WTC11 (cell line): ENCODE measurements at regions not wholly inside any gene's neighbourhood (a gene's known extent, or its start where the extent isn't known, plus 50 kb on each side); places are given as distances from the start of the nearest gene placed in this dataset.

ENCODE experiments used
- ATAC-seq: fragments of 200-7000 bp; cut with Tn5 transposase; 2 replicates; pipeline ENCODE4 v1.10.0; 2021; ENCODE audit warnings: mild to moderate bottlenecking, moderate library complexity
- CTCF ChIA-PET: fragments of 300-600 bp; sonication (Branson Sonifier 250); formaldehyde crosslinking; loops from one replicate; lab custom pipeline; 2021; ENCODE audit warnings: antibody characterized with exemption; lab: Charles Lee
- POLR2A ChIA-PET: fragments of 350-600 bp; sonication (Branson Sonifier 250); formaldehyde crosslinking; loops from one replicate; lab custom pipeline; 2021; ENCODE audit warnings: antibody characterized with exemption; lab: Charles Lee
- DNase-seq: peaks from one replicate; pipeline ENCODE4 v3.0.0; 2021; ENCODE audit warnings: low spot score
- H3K27ac Mint-ChIP-seq: 2 replicates; pipeline ENCODE4 v1.8.0; 2021; ENCODE audit warnings: mixed read lengths
- H3K27me3 Mint-ChIP-seq: 2 replicates; pipeline ENCODE4 v1.8.0; 2021; ENCODE audit warnings: low read depth, mild to moderate bottlenecking, moderate library complexity, mixed read lengths
- H3K36me3 Mint-ChIP-seq: 2 replicates; pipeline ENCODE4 v1.8.0; 2021; ENCODE audit warnings: mixed read lengths
- H3K4me1 Mint-ChIP-seq: 2 replicates; pipeline ENCODE4 v1.8.0; 2022; ENCODE audit warnings: mixed read lengths
- H3K4me3 Mint-ChIP-seq: 2 replicates; pipeline ENCODE4 v1.8.0; 2021; ENCODE audit warnings: mild to moderate bottlenecking, moderate library complexity, mixed read lengths
- H3K9me3 Mint-ChIP-seq: 2 replicates; pipeline ENCODE4 v1.8.0; 2021; ENCODE audit warnings: mixed read lengths
- FOXJ3 ChIP-seq: sonication (generic); formaldehyde crosslinking; IDR thresholded peaks from 2 replicates; pipeline ENCODE4 v1.9.0; 2021; ENCODE audit warnings: missing genetic modification reagents, mild to moderate bottlenecking, borderline replicate concordance
- GABPB1 ChIP-seq: sonication (generic); formaldehyde crosslinking; IDR thresholded peaks from 2 replicates; pipeline ENCODE4 v1.8.1; 2023; ENCODE audit warnings: mild to moderate bottlenecking, missing genetic modification reagents
- GTF2I ChIP-seq: fragments of 250-450 bp; sonication (Bioruptor Pico); conservative IDR thresholded peaks from 2 replicates; pipeline ENCODE4 v1.4.0; 2021; ENCODE audit warnings: mild to moderate bottlenecking
- MXD4 ChIP-seq: fragments of 250-450 bp; sonication (Bioruptor Pico); IDR thresholded peaks from 2 replicates; pipeline ENCODE4 v1.8.0; 2021; ENCODE audit warnings: mild to moderate bottlenecking, moderate library complexity, borderline replicate concordance
- NFE2L1 ChIP-seq: sonication (generic); formaldehyde crosslinking; IDR thresholded peaks from 2 replicates; pipeline ENCODE4 v1.8.1; 2023; ENCODE audit warnings: missing genetic modification reagents
- TEAD4 ChIP-seq: sonication (generic); formaldehyde crosslinking; IDR thresholded peaks from 2 replicates; pipeline ENCODE4 v1.8.0; 2022; ENCODE audit warnings: mild to moderate bottlenecking, missing genetic modification reagents
- ZNF138 ChIP-seq: sonication (generic); formaldehyde crosslinking; conservative IDR thresholded peaks from 2 replicates; pipeline ENCODE4 v1.8.1; 2022; ENCODE audit warnings: mild to moderate bottlenecking, moderate library complexity, missing genetic modification reagents
- ZNF317 ChIP-seq: sonication (generic); formaldehyde crosslinking; IDR thresholded peaks from 2 replicates; pipeline ENCODE4 v1.8.1; 2023; ENCODE audit warnings: low read depth, mild to moderate bottlenecking, moderate library complexity, missing genetic modification reagents, borderline replicate concordance
- TF ChIP-seq, protein P1 (sequence below): sonication (generic); formaldehyde crosslinking; IDR thresholded peaks from 2 replicates; pipeline ENCODE4 v1.8.1; 2023; ENCODE audit warnings: mild to moderate bottlenecking, moderate library complexity, missing genetic modification reagents
- TF ChIP-seq, protein P2 (sequence below): sonication (generic); formaldehyde crosslinking; IDR thresholded peaks from 2 replicates; pipeline ENCODE4 v1.8.0; 2023; ENCODE audit warnings: missing genetic modification reagents, mild to moderate bottlenecking, borderline replicate concordance
- TF ChIP-seq, protein P3 (sequence below): sonication (generic); formaldehyde crosslinking; IDR thresholded peaks from 2 replicates; pipeline ENCODE4 v1.8.1; 2022; ENCODE audit warnings: low read depth, missing genetic modification reagents, borderline replicate concordance
- TF ChIP-seq, protein P4 (sequence below): sonication (generic); formaldehyde crosslinking; IDR thresholded peaks from 2 replicates; pipeline ENCODE4 v1.8.0; 2022; ENCODE audit warnings: mild to moderate bottlenecking, missing genetic modification reagents
- TF ChIP-seq, protein P5 (sequence below): sonication (generic); formaldehyde crosslinking; IDR thresholded peaks from 2 replicates; pipeline ENCODE4 v1.8.1; 2023; ENCODE audit warnings: mild to moderate bottlenecking, missing genetic modification reagents, moderate library complexity
- TF ChIP-seq, protein P6 (sequence below): sonication (generic); formaldehyde crosslinking; conservative IDR thresholded peaks from 2 replicates; pipeline ENCODE4 v1.8.1; 2022; ENCODE audit warnings: mild to moderate bottlenecking, missing genetic modification reagents
- TF ChIP-seq, protein P7 (sequence below): sonication (generic); formaldehyde crosslinking; IDR thresholded peaks from 2 replicates; pipeline ENCODE4 v1.8.1; 2022; ENCODE audit warnings: mild to moderate bottlenecking, missing genetic modification reagents, moderate library complexity, borderline replicate concordance
- TF ChIP-seq, protein P8 (sequence below): fragments of 250-450 bp; sonication (Bioruptor Pico); conservative IDR thresholded peaks from 2 replicates; pipeline ENCODE4 v1.9.0; 2021; ENCODE audit warnings: mild to moderate bottlenecking
- TF ChIP-seq, protein P9 (sequence below): fragments of 250-450 bp; sonication (Bioruptor Pico); IDR thresholded peaks from 2 replicates; pipeline ENCODE4 v1.8.0; 2021; ENCODE audit warnings: mild to moderate bottlenecking
- TF ChIP-seq, protein P10 (sequence below): fragments of 250-450 bp; sonication (Bioruptor Pico); IDR thresholded peaks from 2 replicates; pipeline ENCODE4 v1.9.0; 2021; ENCODE audit warnings: moderate library complexity, mild to moderate bottlenecking, inconsistent platforms, borderline replicate concordance

DNA sequence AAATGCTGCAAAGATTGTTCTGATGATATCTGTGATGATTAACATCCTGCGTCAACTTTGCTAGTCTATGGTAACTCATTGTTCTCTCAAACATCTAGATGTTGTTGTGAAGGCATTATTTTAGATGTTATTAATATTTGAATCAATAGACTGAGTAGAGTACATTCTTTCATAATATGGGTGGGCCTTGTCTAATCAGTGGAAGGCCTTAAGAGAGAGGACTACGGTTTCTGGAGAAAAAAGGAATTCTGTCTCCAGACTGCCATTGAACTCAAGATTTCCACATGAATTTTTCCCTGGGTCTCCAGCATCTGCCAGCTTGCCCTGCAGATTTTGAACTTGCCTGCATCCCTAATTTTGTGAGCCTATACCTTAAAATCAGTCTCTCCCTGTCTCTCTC is 2381.1 kb upstream of the AGA start:
- ATAC-seq (no peak), DNase-seq (no peak)
- peaks cover 4% of the 10 kb centered on the region for H3K9me3 Mint-ChIP-seq
- ChIA-PET POLR2A (no interaction called here), CTCF (no interaction called here)
- H3K4me3 Mint-ChIP-seq: no peak overlapping the region
- TF ChIP-seq NFE2L1 (CRISPR knock-in tag) (no peak), GTF2I (CRISPR knock-in tag) (no peak)
- TF ChIP-seq, protein P1, sequence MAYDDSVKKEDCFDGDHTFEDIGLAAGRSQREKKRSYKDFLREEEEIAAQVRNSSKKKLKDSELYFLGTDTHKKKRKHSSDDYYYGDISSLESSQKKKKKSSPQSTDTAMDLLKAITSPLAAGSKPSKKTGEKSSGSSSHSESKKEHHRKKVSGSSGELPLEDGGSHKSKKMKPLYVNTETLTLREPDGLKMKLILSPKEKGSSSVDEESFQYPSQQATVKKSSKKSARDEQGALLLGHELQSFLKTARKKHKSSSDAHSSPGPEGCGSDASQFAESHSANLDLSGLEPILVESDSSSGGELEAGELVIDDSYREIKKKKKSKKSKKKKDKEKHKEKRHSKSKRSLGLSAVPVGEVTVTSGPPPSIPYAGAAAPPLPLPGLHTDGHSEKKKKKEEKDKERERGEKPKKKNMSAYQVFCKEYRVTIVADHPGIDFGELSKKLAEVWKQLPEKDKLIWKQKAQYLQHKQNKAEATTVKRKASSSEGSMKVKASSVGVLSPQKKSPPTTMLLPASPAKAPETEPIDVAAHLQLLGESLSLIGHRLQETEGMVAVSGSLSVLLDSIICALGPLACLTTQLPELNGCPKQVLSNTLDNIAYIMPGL: no peak
- TF ChIP-seq, protein P2, sequence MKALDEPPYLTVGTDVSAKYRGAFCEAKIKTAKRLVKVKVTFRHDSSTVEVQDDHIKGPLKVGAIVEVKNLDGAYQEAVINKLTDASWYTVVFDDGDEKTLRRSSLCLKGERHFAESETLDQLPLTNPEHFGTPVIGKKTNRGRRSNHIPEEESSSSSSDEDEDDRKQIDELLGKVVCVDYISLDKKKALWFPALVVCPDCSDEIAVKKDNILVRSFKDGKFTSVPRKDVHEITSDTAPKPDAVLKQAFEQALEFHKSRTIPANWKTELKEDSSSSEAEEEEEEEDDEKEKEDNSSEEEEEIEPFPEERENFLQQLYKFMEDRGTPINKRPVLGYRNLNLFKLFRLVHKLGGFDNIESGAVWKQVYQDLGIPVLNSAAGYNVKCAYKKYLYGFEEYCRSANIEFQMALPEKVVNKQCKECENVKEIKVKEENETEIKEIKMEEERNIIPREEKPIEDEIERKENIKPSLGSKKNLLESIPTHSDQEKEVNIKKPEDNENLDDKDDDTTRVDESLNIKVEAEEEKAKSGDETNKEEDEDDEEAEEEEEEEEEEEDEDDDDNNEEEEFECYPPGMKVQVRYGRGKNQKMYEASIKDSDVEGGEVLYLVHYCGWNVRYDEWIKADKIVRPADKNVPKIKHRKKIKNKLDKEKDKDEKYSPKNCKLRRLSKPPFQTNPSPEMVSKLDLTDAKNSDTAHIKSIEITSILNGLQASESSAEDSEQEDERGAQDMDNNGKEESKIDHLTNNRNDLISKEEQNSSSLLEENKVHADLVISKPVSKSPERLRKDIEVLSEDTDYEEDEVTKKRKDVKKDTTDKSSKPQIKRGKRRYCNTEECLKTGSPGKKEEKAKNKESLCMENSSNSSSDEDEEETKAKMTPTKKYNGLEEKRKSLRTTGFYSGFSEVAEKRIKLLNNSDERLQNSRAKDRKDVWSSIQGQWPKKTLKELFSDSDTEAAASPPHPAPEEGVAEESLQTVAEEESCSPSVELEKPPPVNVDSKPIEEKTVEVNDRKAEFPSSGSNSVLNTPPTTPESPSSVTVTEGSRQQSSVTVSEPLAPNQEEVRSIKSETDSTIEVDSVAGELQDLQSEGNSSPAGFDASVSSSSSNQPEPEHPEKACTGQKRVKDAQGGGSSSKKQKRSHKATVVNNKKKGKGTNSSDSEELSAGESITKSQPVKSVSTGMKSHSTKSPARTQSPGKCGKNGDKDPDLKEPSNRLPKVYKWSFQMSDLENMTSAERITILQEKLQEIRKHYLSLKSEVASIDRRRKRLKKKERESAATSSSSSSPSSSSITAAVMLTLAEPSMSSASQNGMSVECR (CRISPR knock-in tag): no peak
- H3K4me1 Mint-ChIP-seq: no peaks in the 10 kb centered on the region
- H3K27ac Mint-ChIP-seq: no peak overlapping the region
- H3K36me3 Mint-ChIP-seq: no peaks in the 10 kb centered on the region
- H3K27me3 Mint-ChIP-seq: no peaks in the 10 kb centered on the region

DNA sequence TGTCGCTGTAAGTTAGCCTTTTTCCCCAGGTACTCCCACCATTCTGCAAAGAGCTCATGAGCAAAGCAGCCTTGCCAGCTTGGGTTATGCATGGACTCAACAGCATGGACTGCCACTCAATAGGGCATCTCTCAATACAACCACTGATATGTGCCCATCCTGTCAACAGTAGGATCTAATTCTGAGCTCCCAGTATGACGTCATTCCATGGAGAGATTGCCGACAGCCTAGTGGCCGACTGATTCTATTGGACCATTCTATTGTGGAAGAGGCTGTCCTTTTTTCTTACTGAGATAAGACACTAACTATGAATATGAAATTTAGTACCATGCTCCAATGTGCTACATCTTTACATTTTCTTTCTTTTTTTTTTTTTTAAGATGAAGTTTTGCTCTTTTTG is 2389.0 kb upstream of the AGA start:
- Mint-ChIP-seq H3K4me3 (no peak overlapping the region), H3K4me1 (no peaks in the 10 kb centered on the region), H3K27ac (no peak overlapping the region), H3K27me3 (no peaks in the 10 kb centered on the region), H3K9me3 (peaks cover 9% of the 10 kb centered on the region), H3K36me3 (no peaks in the 10 kb centered on the region)
- ChIA-PET POLR2A (no interaction called here), CTCF (no interaction called here)
- ATAC-seq: no peak
- no peak for DNase-seq
- TF ChIP-seq, protein P3, sequence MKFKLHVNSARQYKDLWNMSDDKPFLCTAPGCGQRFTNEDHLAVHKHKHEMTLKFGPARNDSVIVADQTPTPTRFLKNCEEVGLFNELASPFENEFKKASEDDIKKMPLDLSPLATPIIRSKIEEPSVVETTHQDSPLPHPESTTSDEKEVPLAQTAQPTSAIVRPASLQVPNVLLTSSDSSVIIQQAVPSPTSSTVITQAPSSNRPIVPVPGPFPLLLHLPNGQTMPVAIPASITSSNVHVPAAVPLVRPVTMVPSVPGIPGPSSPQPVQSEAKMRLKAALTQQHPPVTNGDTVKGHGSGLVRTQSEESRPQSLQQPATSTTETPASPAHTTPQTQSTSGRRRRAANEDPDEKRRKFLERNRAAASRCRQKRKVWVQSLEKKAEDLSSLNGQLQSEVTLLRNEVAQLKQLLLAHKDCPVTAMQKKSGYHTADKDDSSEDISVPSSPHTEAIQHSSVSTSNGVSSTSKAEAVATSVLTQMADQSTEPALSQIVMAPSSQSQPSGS (CRISPR knock-in tag): no peak
- TF ChIP-seq GABPB1 (CRISPR knock-in tag): no peak
- TF ChIP-seq TEAD4 (CRISPR knock-in tag): no peak
- no peak for TF ChIP-seq ZNF138 (CRISPR knock-in tag)
- TF ChIP-seq, protein P4, sequence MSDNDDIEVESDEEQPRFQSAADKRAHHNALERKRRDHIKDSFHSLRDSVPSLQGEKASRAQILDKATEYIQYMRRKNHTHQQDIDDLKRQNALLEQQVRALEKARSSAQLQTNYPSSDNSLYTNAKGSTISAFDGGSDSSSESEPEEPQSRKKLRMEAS (CRISPR knock-in tag): no peak
- no peak for TF ChIP-seq FOXJ3
- TF ChIP-seq, protein P5, sequence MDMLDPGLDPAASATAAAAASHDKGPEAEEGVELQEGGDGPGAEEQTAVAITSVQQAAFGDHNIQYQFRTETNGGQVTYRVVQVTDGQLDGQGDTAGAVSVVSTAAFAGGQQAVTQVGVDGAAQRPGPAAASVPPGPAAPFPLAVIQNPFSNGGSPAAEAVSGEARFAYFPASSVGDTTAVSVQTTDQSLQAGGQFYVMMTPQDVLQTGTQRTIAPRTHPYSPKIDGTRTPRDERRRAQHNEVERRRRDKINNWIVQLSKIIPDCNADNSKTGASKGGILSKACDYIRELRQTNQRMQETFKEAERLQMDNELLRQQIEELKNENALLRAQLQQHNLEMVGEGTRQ (CRISPR knock-in tag): no peak
- TF ChIP-seq, protein P6, sequence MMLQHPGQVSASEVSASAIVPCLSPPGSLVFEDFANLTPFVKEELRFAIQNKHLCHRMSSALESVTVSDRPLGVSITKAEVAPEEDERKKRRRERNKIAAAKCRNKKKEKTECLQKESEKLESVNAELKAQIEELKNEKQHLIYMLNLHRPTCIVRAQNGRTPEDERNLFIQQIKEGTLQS (CRISPR knock-in tag): no peak
- TF ChIP-seq, protein P7, sequence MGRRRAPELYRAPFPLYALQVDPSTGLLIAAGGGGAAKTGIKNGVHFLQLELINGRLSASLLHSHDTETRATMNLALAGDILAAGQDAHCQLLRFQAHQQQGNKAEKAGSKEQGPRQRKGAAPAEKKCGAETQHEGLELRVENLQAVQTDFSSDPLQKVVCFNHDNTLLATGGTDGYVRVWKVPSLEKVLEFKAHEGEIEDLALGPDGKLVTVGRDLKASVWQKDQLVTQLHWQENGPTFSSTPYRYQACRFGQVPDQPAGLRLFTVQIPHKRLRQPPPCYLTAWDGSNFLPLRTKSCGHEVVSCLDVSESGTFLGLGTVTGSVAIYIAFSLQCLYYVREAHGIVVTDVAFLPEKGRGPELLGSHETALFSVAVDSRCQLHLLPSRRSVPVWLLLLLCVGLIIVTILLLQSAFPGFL (CRISPR knock-in tag): no peak
- TF ChIP-seq, protein P8, sequence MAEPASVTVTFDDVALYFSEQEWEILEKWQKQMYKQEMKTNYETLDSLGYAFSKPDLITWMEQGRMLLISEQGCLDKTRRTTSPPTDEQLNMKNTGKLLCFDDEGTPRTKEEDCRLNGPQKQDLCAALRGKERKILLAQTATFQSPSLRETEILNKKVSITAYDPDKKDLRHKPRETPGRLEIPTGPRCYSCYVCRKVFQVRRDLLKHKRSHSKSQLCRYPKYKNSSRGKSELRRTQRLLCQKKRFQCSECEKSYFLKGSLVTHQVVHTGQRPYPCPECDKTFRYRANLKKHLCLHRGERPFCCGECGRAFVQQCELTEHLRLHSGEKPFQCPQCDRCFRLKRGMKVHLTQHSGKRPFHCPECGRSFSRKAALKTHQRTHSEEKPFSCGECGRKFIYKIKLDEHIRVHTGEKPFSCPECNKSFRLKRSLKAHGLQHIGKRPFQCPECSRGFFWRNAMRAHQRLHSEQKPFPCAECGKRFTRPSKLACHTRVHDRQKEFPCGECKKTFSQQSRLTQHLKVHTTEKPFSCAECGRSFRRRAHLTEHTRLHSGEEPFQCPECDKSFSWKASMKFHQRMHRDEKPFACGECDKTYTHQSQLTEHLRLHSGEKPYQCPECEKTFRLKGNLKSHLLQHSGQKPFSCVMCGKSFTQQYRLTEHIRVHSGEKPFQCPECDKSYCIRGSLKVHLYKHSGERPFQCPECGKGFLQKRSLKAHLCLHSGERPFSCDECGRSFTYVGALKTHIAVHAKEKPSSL (CRISPR knock-in tag): no peak
- no peak for TF ChIP-seq MXD4
- TF ChIP-seq ZNF317: no peak
- TF ChIP-seq, protein P9, sequence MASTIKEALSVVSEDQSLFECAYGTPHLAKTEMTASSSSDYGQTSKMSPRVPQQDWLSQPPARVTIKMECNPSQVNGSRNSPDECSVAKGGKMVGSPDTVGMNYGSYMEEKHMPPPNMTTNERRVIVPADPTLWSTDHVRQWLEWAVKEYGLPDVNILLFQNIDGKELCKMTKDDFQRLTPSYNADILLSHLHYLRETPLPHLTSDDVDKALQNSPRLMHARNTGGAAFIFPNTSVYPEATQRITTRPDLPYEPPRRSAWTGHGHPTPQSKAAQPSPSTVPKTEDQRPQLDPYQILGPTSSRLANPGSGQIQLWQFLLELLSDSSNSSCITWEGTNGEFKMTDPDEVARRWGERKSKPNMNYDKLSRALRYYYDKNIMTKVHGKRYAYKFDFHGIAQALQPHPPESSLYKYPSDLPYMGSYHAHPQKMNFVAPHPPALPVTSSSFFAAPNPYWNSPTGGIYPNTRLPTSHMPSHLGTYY (CRISPR knock-in tag): no peak
- TF ChIP-seq, protein P10, sequence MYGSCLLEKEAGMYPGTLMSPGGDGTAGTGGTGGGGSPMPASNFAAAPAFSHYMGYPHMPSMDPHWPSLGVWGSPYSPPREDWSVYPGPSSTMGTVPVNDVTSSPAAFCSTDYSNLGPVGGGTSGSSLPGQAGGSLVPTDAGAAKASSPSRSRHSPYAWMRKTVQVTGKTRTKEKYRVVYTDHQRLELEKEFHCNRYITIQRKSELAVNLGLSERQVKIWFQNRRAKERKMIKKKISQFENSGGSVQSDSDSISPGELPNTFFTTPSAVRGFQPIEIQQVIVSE: no peak
